ENCODE measurements at regions not wholly inside any gene's neighbourhood (a gene's known extent, or its start where the extent isn't known, plus 50 kb on each side); places are given as distances from the start of the nearest gene placed in this dataset.

GRCh38 chr17:71735893-71736292 is 384.9 kb upstream of the SOX9 start:
- no peaks in the 10 kb centered on the region for H3K79me2 ChIP-seq (ENCODE audit: insufficient read depth, low read length)
- no peak overlapping the region for H2AFZ ChIP-seq (ENCODE audit: low read length)
- H3K9me2 ChIP-seq (ENCODE audit: low read depth, low read length) = no peaks in the 10 kb centered on the region
- H3K27me3 ChIP-seq (ENCODE audit: insufficient read depth, low read length) = no peaks in the 10 kb centered on the region
- H3K4me1 ChIP-seq (ENCODE audit: insufficient read depth, low read length, severe bottlenecking) = no peaks in the 10 kb centered on the region
- H4K20me1 ChIP-seq (ENCODE audit: insufficient read depth, low read length) = no peaks in the 10 kb centered on the region
- no peaks in the 10 kb centered on the region for H3K9me3 ChIP-seq (ENCODE audit: low read length)
- no peak overlapping the region for H3K4me2 ChIP-seq (ENCODE audit: low read length)
- no peak overlapping the region for H3K9ac ChIP-seq (ENCODE audit: low read length)
- H3F3A ChIP-seq (ENCODE audit: insufficient read depth, low read length) = no peaks in the 10 kb centered on the region
- H3K27ac ChIP-seq (ENCODE audit: low read depth, low read length, poor library complexity, severe bottlenecking) = no peak overlapping the region
- TF ChIP-seq EZH2 (IDR thresholded peaks at IDR 0.05; ENCODE audit: borderline replicate concordance, low read length) = no peak
- no peak for TF ChIP-seq CTCF (IDR thresholded peaks at IDR 0.05; ENCODE audit: low read length)
- no peaks in the 10 kb centered on the region for H3K36me3 ChIP-seq (ENCODE audit: insufficient read depth, low read length)
- H3K4me3 ChIP-seq (ENCODE audit: low read depth, low read length, poor library complexity, severe bottlenecking) = no peak overlapping the region

- Histone ChIP-seq H2AFZ (ENCODE audit: low read length) (no peak overlapping the region), H3K9me3 (ENCODE audit: low read length) (no peaks in the 10 kb centered on the region), H3K9me2 (ENCODE audit: low read depth, low read length) (no peaks in the 10 kb centered on the region), H3F3A (ENCODE audit: insufficient read depth, low read length) (no peaks in the 10 kb centered on the region), H3K36me3 (ENCODE audit: insufficient read depth, low read length) (no peaks in the 10 kb centered on the region), H3K9ac (ENCODE audit: low read length) (no peak overlapping the region), H3K4me1 (ENCODE audit: insufficient read depth, low read length, severe bottlenecking) (no peaks in the 10 kb centered on the region), H3K27me3 (ENCODE audit: insufficient read depth, low read length) (no peaks in the 10 kb centered on the region), H3K79me2 (ENCODE audit: insufficient read depth, low read length) (no peaks in the 10 kb centered on the region), H3K4me2 (ENCODE audit: low read length) (no peak overlapping the region), H3K27ac (ENCODE audit: low read depth, low read length, poor library complexity, severe bottlenecking) (no peak overlapping the region), H4K20me1 (ENCODE audit: insufficient read depth, low read length) (no peaks in the 10 kb centered on the region), H3K4me3 (ENCODE audit: low read depth, low read length, poor library complexity, severe bottlenecking) (no peak overlapping the region)
- TF ChIP-seq EZH2 (IDR thresholded peaks at IDR 0.05; ENCODE audit: borderline replicate concordance, low read length) (no peak), CTCF (IDR thresholded peaks at IDR 0.05; ENCODE audit: low read length) (no peak)
Observed at GRCh38 chr17:71740866-71741265, 380.0 kb upstream of the SOX9 start.

- H3K27ac ChIP-seq (ENCODE audit: low read depth, low read length, poor library complexity, severe bottlenecking) = no peak overlapping the region
- no peaks in the 10 kb centered on the region for H4K20me1 ChIP-seq (ENCODE audit: insufficient read depth, low read length)
- H3K36me3 ChIP-seq (ENCODE audit: insufficient read depth, low read length) = no peaks in the 10 kb centered on the region
- H2AFZ ChIP-seq (ENCODE audit: low read length) = no peak overlapping the region
- TF ChIP-seq EZH2 (IDR thresholded peaks at IDR 0.05; ENCODE audit: borderline replicate concordance, low read length) = no peak
- no peak for TF ChIP-seq CTCF (IDR thresholded peaks at IDR 0.05; ENCODE audit: low read length)
- no peak overlapping the region for H3K9ac ChIP-seq (ENCODE audit: low read length)
- H3K9me2 ChIP-seq (ENCODE audit: low read depth, low read length) = no peaks in the 10 kb centered on the region
- no peak overlapping the region for H3K4me2 ChIP-seq (ENCODE audit: low read length)
- H3K79me2 ChIP-seq (ENCODE audit: insufficient read depth, low read length) = no peaks in the 10 kb centered on the region
- H3K4me3 ChIP-seq (ENCODE audit: low read depth, low read length, poor library complexity, severe bottlenecking) = no peak overlapping the region
- H3K9me3 ChIP-seq (ENCODE audit: low read length) = no peaks in the 10 kb centered on the region
- H3K4me1 ChIP-seq (ENCODE audit: insufficient read depth, low read length, severe bottlenecking) = no peaks in the 10 kb centered on the region
- no peaks in the 10 kb centered on the region for H3F3A ChIP-seq (ENCODE audit: insufficient read depth, low read length)
- H3K27me3 ChIP-seq (ENCODE audit: insufficient read depth, low read length) = no peaks in the 10 kb centered on the region
Observed at GRCh38 chr17:71741836-71742235, 379.0 kb upstream of the SOX9 start.

Measured in OCI-LY1 (cell line).